GM12873 (cell line): ENCODE measurements at regions not wholly inside any gene's neighbourhood (a gene's known extent, or its start where the extent isn't known, plus 50 kb on each side); places are given as distances from the start of the nearest gene placed in this dataset.

Source experiments
- TF ChIP-seq, protein P1 (sequence below): IDR thresholded peaks from 2 replicates; pipeline ENCODE4 v1.5.1; 2012; ENCODE audit warnings: low read depth, mild to moderate bottlenecking, moderate library complexity, low read length, control low read depth; ENCODE audit not compliant: insufficient read depth; ENCODE audit errors: missing control alignments

DNA sequence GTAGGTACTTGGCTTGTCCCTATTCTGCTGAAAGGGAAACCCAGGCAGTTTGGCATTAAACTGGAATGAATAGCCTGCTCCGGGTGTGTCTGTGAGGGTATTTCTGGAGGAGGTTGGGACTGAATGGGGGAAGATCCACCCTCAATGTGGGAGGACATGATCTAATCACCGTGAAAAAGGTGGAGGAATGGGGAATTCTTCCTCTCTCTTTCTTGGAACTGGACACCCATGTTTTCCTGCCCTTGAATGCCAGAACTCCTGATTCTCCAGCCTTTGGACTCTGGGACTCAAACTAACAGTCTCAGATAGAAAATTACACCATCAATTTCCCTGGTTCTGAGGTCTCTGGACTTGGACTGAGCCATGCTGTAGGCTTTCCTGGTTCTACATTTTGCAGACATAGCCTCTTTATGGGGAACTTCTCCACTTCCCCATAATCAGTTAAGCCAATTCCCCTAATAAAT is 391.7 kb downstream of the EDEM1 start:
- TF ChIP-seq, protein P1, sequence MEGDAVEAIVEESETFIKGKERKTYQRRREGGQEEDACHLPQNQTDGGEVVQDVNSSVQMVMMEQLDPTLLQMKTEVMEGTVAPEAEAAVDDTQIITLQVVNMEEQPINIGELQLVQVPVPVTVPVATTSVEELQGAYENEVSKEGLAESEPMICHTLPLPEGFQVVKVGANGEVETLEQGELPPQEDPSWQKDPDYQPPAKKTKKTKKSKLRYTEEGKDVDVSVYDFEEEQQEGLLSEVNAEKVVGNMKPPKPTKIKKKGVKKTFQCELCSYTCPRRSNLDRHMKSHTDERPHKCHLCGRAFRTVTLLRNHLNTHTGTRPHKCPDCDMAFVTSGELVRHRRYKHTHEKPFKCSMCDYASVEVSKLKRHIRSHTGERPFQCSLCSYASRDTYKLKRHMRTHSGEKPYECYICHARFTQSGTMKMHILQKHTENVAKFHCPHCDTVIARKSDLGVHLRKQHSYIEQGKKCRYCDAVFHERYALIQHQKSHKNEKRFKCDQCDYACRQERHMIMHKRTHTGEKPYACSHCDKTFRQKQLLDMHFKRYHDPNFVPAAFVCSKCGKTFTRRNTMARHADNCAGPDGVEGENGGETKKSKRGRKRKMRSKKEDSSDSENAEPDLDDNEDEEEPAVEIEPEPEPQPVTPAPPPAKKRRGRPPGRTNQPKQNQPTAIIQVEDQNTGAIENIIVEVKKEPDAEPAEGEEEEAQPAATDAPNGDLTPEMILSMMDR = no peak

GRCh38 chr3:5579946-5580345 is 392.4 kb downstream of the EDEM1 start:
- TF ChIP-seq, protein P1 = no peak

- TF ChIP-seq, protein P1 = no peak
These were observed 393.3 kb downstream of the EDEM1 start for GRCh38 chr3:5580826-5581225.

DNA sequence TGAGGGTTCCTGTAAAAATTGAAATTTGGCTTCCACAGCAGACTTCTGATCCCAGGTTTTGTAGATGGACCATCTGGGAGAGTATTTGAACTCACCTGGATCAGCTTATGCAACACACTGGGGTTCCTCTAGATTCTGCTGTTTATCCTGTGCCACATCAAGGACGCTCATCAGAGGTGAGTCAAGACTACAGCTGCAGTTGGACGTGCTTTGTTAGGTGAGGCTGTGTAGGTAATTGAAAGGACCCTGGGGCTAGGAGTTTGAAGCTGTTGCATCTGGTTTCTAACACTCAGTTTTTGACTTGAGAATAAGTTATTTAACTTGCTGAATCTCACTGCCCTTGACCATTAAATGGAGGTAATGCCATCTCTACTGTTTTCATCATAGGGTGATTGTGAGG is 394.2 kb downstream of the EDEM1 start:
- TF ChIP-seq, protein P1 = no peak

- TF ChIP-seq, protein P1 = no peak
These were observed 396.4 kb downstream of the EDEM1 start for GRCh38 chr3:5583920-5584319.

GRCh38 chr3:5585085-5585484 is 397.6 kb downstream of the EDEM1 start:
- TF ChIP-seq, protein P1 = no peak

DNA sequence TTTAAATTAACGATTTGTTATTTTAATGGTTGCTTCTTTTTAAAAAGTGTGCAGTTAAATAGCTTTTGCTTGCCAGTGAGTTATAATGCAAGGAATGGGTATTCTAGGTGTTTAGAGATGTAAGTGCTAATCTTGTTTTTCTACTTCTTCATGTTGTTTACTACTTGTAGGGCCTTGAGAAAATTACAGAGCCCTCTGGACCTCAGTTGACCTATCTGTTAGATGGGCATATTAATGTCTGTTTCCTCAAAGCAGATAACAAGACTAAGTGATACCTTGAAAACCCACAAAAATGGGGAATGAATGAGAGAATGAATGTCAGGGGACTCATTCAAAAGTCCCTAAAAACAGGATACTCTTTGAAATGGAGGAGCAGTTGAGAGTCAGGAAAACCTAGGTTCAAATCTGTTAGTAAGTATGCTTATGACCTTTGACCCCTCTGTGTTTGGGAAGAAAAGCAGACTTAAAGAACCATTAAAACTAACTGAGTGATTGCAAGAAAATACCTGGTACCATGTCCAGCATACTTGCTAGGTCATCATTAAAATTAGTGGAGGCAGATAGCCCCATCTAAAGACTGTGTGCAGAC is 419.5 kb downstream of the EDEM1 start:
- TF ChIP-seq, protein P1 = no peak
